A673 (cell line): ENCODE measurements at regions not wholly inside any gene's neighbourhood (a gene's known extent, or its start where the extent isn't known, plus 50 kb on each side); places are given as distances from the start of the nearest gene placed in this dataset.

Experiments
- BruUV-seq: library from RNA; stranded (reverse); fragments of 400-500 nt; replicated peaks from 2 replicates; lab custom pipeline; 2021; lab: Mats Ljungman, UMichigan
- CTCF ChIA-PET: fragments of 300-600 bp; sonication (Branson Sonifier 250); formaldehyde crosslinking; loops from one replicate; lab custom pipeline; 2022; ENCODE audit warnings: antibody characterized with exemption; lab: Charles Lee
- POLR2A ChIA-PET: fragments of 300-600 bp; sonication (Branson Sonifier 250); formaldehyde crosslinking; loops from one replicate; lab custom pipeline; 2022; ENCODE audit warnings: antibody characterized with exemption; ENCODE audit not compliant: low non-redundant PET; lab: Charles Lee
- DNase-seq: peaks from one replicate; pipeline ENCODE4 v3.0.0-alpha.2; 2015; ENCODE audit warnings: low spot score
- H3K27ac ChIP-seq: fragments of 200-600 bp; sonication (generic); 2 replicates; pipeline ENCODE4 v1.5.1; 2016; ENCODE audit warnings: mixed run types, low read depth, mild to moderate bottlenecking, mixed read lengths, antibody characterized with exemption, low read length; ENCODE audit not compliant: poor library complexity, severe bottlenecking
- H3K27me3 ChIP-seq: fragments of 200-600 bp; sonication (generic); replicated peaks from 2 replicates; pipeline ENCODE4 v1.6.1; 2017; ENCODE audit warnings: mixed run types, low read depth, mild to moderate bottlenecking, mixed read lengths, antibody characterized with exemption, low read length; ENCODE audit not compliant: insufficient read depth, poor library complexity
- H3K36me3 ChIP-seq: fragments of 200-600 bp; sonication (generic); 2 replicates; pipeline ENCODE4 v1.6.1; 2016; ENCODE audit warnings: mixed run types, mild to moderate bottlenecking, mixed read lengths, antibody characterized with exemption, low read length; ENCODE audit not compliant: insufficient read depth, poor library complexity, severe bottlenecking
- H3K4me1 ChIP-seq: fragments of 200-600 bp; sonication (generic); 2 replicates; pipeline ENCODE4 v1.6.1; 2017; ENCODE audit warnings: mixed run types, mild to moderate bottlenecking, mixed read lengths, antibody characterized with exemption, low read length; ENCODE audit not compliant: insufficient read depth, poor library complexity, severe bottlenecking
- H3K4me3 ChIP-seq: fragments of 200-600 bp; sonication (generic); 2 replicates; pipeline ENCODE4 v1.5.1; 2016; ENCODE audit warnings: low read depth, mixed run types, mild to moderate bottlenecking, mixed read lengths, low read length; ENCODE audit not compliant: poor library complexity, severe bottlenecking
- H3K9me3 ChIP-seq: fragments of 200-600 bp; sonication (generic); 2 replicates; pipeline ENCODE4 v1.6.1; 2016; ENCODE audit warnings: mixed run types, low read depth, mild to moderate bottlenecking, mixed read lengths, antibody characterized with exemption, low read length; ENCODE audit not compliant: poor library complexity, severe bottlenecking
- CTCF ChIP-seq: fragments of 300-800, 200-600 bp; sonication (generic); conservative IDR thresholded peaks from 2 replicates; pipeline ENCODE4 v1.5.1; 2017; ENCODE audit warnings: low read depth, mild to moderate bottlenecking, antibody characterized with exemption, low read length, moderate library complexity, mixed read lengths
- EZH2 ChIP-seq: fragments of 200-600 bp; sonication (generic); IDR thresholded peaks from 2 replicates; pipeline ENCODE4 v1.6.1; 2017; ENCODE audit warnings: borderline replicate concordance, low read depth, mild to moderate bottlenecking, mixed read lengths, antibody characterized with exemption, low read length; ENCODE audit not compliant: poor library complexity, severe bottlenecking
- intact Hi-C: fragments of 100-400 bp; cut with micrococcal nuclease; formaldehyde crosslinking; loops from one replicate; pipeline ENCODE4 v1.10.0; 2022; ENCODE audit not compliant: unreplicated experiment

GRCh38 chr5:86974955-86975354, 292.7 kb upstream of the RASA1 start:
- no peak overlapping the region for H3K4me3 ChIP-seq
- CTCF ChIA-PET: no interaction called here
- POLR2A ChIA-PET: no interaction called here
- TF ChIP-seq EZH2: no peak
- TF ChIP-seq CTCF: no peak
- no peak for DNase-seq
- no peaks in the 10 kb centered on the region for H3K27me3 ChIP-seq
- H3K4me1 ChIP-seq: peaks cover 9% of the 10 kb centered on the region
- no peak overlapping the region for H3K27ac ChIP-seq
- intact Hi-C loops: loop anchor here (5.0 kb wide), 1 partner anchor 427 kb away; no protein-coding TSS in a partner anchor
- no peaks in the 10 kb centered on the region for H3K9me3 ChIP-seq
- no peaks in the 10 kb centered on the region for H3K36me3 ChIP-seq
- BruUV-seq: no TSS peak

DNA sequence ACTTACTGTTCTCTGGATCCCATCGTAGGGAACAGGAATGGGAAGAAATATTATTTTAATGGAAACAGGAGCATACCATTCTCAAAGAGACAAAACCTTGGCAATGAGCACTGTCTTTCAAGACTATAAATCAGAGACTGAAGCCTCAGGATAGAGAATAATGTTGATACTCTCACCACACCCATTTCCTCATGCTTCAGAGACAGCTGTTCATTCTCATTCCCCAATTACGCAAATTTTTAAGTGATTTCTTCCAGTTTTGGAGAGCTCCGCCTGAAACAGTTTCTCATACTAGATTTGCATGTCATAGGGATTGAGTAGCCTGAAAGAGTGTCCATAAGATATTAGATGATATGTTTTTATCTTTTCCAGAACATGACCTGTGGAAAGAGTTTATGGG, 290.5 kb upstream of the RASA1 start:
- Histone ChIP-seq H3K4me3 (no peak overlapping the region), H3K27ac (no peak overlapping the region), H3K9me3 (no peaks in the 10 kb centered on the region), H3K36me3 (no peaks in the 10 kb centered on the region), H3K27me3 (no peaks in the 10 kb centered on the region), H3K4me1 (peaks cover 9% of the 10 kb centered on the region)
- TF ChIP-seq CTCF (no peak), EZH2 (no peak)
- intact Hi-C loops: loop anchor here (5.0 kb wide), 1 partner anchor 425 kb away; no protein-coding TSS in a partner anchor
- CTCF ChIA-PET: no interaction called here
- no TSS peak for BruUV-seq
- POLR2A ChIA-PET: no interaction called here
- DNase-seq: peak; percentile 38

- no peak overlapping the region for H3K27ac ChIP-seq
- ChIA-PET CTCF (no interaction called here), POLR2A (no interaction called here)
- no peaks in the 10 kb centered on the region for H3K9me3 ChIP-seq
- no peaks in the 10 kb centered on the region for H3K36me3 ChIP-seq
- TF ChIP-seq EZH2: no peak
- no peak for TF ChIP-seq CTCF
- H3K27me3 ChIP-seq: no peaks in the 10 kb centered on the region
- no peak overlapping the region for H3K4me3 ChIP-seq
- H3K4me1 ChIP-seq: peaks cover 9% of the 10 kb centered on the region
- intact Hi-C loops: loop anchor here (5.0 kb wide), 1 partner anchor 424 kb away; no protein-coding TSS in a partner anchor
- no peak for DNase-seq
- BruUV-seq: no TSS peak
Observed at GRCh38 chr5:86977808-86978207, 289.9 kb upstream of the RASA1 start.
